A549 (cell line): ENCODE measurements at regions not wholly inside any gene's neighbourhood (a gene's known extent, or its start where the extent isn't known, plus 50 kb on each side); places are given as distances from the start of the nearest gene placed in this dataset.
"Not testable (repeated sequence)": the region's sequence is repeated elsewhere in the genome, so short reads cannot be mapped to it uniquely, and the experiment has no call there.

Experiments
- ATAC-seq, 2 experiments: fragments of 200-7000 bp in 1 of 2; fragments of >200 bp in 1 of 2; cut with Nextera tagmentation in 1 of 2; cut with Tn5 transposase in 1 of 2; 3 replicates each; pipeline versions ENCODE4 v1.8.0 to v1.9.1; 2018 to 2020; ENCODE audit warnings: mild to moderate bottlenecking in 1 of 2, moderate library complexity in 1 of 2
- CTCF ChIA-PET: fragments of 300-600 bp; sonication (Branson Sonifier 250); formaldehyde crosslinking; extraction: SDS; loops from one replicate; lab custom pipeline; 2021; ENCODE audit warnings: antibody characterized with exemption, inconsistent platforms; lab: Yijun Ruan, JAX
- POLR2A ChIA-PET: fragments of 350-600 bp; formaldehyde crosslinking; extraction: SDS; loops from one replicate; lab custom pipeline; 2021; ENCODE audit warnings: antibody characterized with exemption, inconsistent platforms; lab: Yijun Ruan, JAX
- DNase-seq, 2 experiments: peaks; one replicate each; pipeline versions ENCODE4 v3.0.0 to v3.0.0-alpha.2; 2011 to 2016; ENCODE audit warnings: low read depth in 1 of 2, low spot score in 1 of 2
- FAIRE-seq: peaks from 2 replicates; lab custom pipeline; 2011; peaks lifted over from hg19 to GRCh38; lab: Jason Lieb, UNC
- H3K27ac ChIP-seq, 2 experiments: fragments of >200 bp; sonication (Bioruptor Twin); formaldehyde crosslinking; 3 replicates each; pipeline ENCODE4 v1.5.1; 2016 to 2017
- H3K4me1 ChIP-seq: fragments of >200 bp; sonication (Bioruptor Twin); formaldehyde crosslinking; 3 replicates; pipeline ENCODE4 v1.6.1; 2016
- H3K4me2 ChIP-seq: fragments of >200 bp; sonication (Bioruptor Twin); formaldehyde crosslinking; 3 replicates; pipeline ENCODE4 v1.6.1; 2016
- H3K4me3 ChIP-seq: fragments of >200 bp; sonication (Bioruptor Twin); formaldehyde crosslinking; 3 replicates; pipeline ENCODE4 v1.5.1; 2016
- H3K9me3 ChIP-seq: fragments of >200 bp; sonication (Bioruptor Twin); formaldehyde crosslinking; 3 replicates; pipeline ENCODE4 v1.6.1; 2016
- WGBS: methylation state at CpG from one replicate; pipeline ENCODE4 v1.1.6; 2017; ENCODE audit errors: missing lambda C conversion rate; 5-methylcytosine and 5-hydroxymethylcytosine counted together

- POLR2A ChIA-PET, H3K4me3 ChIP-seq, FAIRE-seq, DNase-seq, H3K27ac ChIP-seq, H3K9me3 ChIP-seq, H3K4me2 ChIP-seq: not testable (repeated sequence)
- WGBS, result 76% methylated on average over 12 of the region's 12 CpGs
- peak; percentile 60 to 78 for ATAC-seq
- peaks cover 12% of the 10 kb centered on the region; the same call in 2 of the 3 replicates for H3K4me1 ChIP-seq
- CTCF ChIA-PET, result interaction anchor here (2.7 kb wide), 1 partner anchor 16 kb away, joined by 7 read pairs; no protein-coding TSS in a partner anchor
Observed at GRCh38 chr17:64792793-64793575, 126.3 kb downstream of the LRRC37A3 start.

GRCh38 chr17:64792276-64792675 lies 127.0 kb downstream of the LRRC37A3 start:
- CTCF ChIA-PET, H3K4me3 ChIP-seq, DNase-seq, POLR2A ChIA-PET, H3K27ac ChIP-seq, FAIRE-seq, H3K4me2 ChIP-seq, ATAC-seq, H3K9me3 ChIP-seq: not testable (repeated sequence)
- WGBS, result 92% methylated on average over 12 of the region's 12 CpGs
- peaks cover 12% of the 10 kb centered on the region; the same call in 2 of the 3 replicates for H3K4me1 ChIP-seq

DNA sequence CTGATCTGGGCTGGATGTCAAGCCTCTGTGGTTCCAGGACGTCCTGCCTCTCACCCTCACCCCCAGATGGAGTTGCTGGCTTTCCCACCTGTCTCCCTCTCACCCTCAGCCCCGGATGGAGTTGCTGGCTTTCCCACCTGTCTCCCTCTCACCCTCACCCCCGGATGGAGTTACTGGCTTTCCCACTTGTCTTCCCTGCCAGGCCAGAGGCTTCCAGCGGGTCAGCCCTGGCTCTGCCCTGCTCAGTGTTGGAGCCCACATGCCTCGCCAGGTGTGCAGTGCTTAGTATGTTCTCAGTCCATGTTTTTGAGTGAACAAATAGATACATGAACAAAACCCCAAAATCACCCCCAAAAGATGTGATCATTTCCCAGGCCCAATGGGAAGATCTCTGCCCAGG lies 127.6 kb downstream of the LRRC37A3 start:
- ATAC-seq, FAIRE-seq, H3K27ac ChIP-seq, H3K4me3 ChIP-seq, CTCF ChIA-PET, H3K9me3 ChIP-seq, H3K4me2 ChIP-seq, POLR2A ChIA-PET, DNase-seq: not testable (repeated sequence)
- WGBS, result 70% methylated on average over 5 of the region's 5 CpGs
- H3K4me1 ChIP-seq, result peaks cover 12% of the 10 kb centered on the region; the same call in 2 of the 3 replicates

GRCh38 chr17:64791226-64791625 lies 128.1 kb downstream of the LRRC37A3 start:
- Histone ChIP-seq H3K27ac (peak overlapping the region in 1 of 2 experiments; percentile 26; a peak in 1 of 6 replicates), H3K4me1 (peaks cover 12% of the 10 kb centered on the region; the same call in 2 of the 3 replicates)
- POLR2A ChIA-PET, H3K9me3 ChIP-seq, FAIRE-seq, H3K4me3 ChIP-seq, DNase-seq, H3K4me2 ChIP-seq, CTCF ChIA-PET, ATAC-seq: not testable (repeated sequence)
- 96% methylated on average over 12 of the region's 12 CpGs for WGBS

DNA sequence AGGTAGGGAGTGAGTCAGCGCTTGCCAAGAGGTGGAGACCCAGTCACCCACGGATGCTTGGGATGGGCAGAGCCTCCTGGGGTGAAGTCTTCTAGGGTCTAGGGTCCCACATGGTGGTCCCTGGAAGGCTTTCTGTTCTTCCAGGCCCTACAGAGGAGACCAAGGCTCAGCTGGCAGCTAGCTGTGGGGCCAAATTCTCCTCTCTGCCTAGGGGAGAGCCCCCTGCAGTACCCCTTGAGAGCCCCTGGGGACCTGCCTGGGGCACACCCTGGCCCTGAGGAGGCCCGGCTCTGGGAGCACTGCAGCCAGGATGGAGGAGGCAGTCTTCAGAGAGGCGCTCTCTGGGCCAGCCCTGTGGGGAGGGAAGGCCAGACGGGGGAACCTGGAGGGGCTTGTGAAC lies 128.6 kb upstream of the SMURF2 start:
- peak overlapping the region in 1 of 2 experiments; percentile 26; a peak in 1 of 6 replicates for H3K27ac ChIP-seq
- POLR2A ChIA-PET, H3K9me3 ChIP-seq, H3K4me2 ChIP-seq, CTCF ChIA-PET, FAIRE-seq, DNase-seq, H3K4me3 ChIP-seq: not testable (repeated sequence)
- H3K4me1 ChIP-seq, result peaks cover 12% of the 10 kb centered on the region; the same call in 2 of the 3 replicates
- WGBS, result 66% methylated on average over 4 of the region's 5 CpGs
- peak; percentile 36 to 40; a peak in 5 of 6 replicates for ATAC-seq

DNA sequence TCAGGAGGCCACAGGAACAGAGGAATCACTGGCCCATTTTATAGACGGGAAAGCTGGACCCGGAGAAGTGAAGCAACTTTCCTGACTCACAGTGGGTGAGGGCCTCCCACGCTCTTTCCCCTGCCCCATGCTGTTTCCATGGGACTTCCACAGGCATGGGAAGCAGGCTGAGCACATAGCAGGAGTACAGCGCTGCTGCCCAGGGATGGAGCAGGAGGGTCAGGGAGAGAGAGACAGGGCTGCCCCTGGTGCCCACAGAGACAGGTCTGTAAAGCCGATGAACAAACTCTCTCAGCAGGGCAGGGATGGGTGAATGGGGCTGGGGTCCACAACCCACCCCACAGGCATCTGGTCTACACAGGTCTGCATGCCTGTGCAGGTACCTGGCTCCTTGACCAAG lies 128.1 kb upstream of the SMURF2 start:
- ATAC-seq, result peak in 1 of 2 experiments; percentile 7; a peak in 2 of 6 replicates
- CTCF ChIA-PET, H3K4me1 ChIP-seq, H3K4me2 ChIP-seq, DNase-seq, H3K9me3 ChIP-seq, H3K4me3 ChIP-seq, POLR2A ChIA-PET, H3K27ac ChIP-seq, FAIRE-seq: not testable (repeated sequence)
- WGBS, result 83% methylated on average over 5 of the region's 5 CpGs

DNA sequence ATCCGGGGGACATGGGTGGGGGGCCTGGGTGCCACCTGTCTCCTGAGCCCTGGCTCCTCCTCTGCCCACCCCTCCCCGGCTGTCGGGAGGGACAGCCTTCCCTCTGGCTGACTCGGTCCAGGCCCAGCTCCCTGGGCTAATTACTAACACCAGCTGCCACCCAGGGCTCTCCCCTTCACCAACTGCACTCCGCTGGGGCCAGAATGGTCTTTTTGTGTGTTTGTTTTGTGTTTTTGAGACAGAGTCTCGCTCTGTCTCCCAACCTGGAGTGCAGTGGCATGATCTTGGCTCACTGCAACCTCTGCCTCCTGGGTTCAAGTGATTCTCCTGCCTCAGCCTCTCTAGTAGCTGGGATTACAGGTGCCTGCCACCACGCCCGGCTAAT lies 126.9 kb upstream of the SMURF2 start:
- ATAC-seq, H3K9me3 ChIP-seq, H3K27ac ChIP-seq, DNase-seq, H3K4me3 ChIP-seq, H3K4me1 ChIP-seq, H3K4me2 ChIP-seq, POLR2A ChIA-PET, FAIRE-seq: not testable (repeated sequence)
- CTCF ChIA-PET, result interaction anchor here (7.5 kb wide), 1 partner anchor 14 kb away, joined by 43 read pairs; no protein-coding TSS in a partner anchor
- 83% methylated on average over 8 of the region's 8 CpGs for WGBS
